ENCODE measurements at regions not wholly inside any gene's neighbourhood (a gene's known extent, or its start where the extent isn't known, plus 50 kb on each side); places are given as distances from the start of the nearest gene placed in this dataset.

DNA sequence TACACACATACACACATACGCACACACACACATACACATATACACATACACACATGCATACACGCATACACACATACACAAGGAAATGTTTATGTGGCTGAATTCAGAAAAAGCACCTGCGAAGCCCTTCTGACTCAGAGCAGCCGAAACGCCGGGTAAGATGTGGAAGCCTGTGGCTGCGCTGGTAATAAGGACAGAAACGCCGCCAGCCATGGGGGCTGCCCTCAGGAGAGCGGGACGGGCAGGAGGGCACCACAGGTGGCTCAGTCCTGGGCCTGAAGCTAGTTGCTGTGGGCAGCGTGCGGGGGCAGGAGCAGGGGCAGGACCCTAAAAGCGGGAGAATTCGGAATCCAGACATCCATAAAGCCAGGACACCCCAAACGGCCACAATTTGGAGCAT, 378.3 kb downstream of the BRD1 start:
- H3K27me3 ChIP-seq (ENCODE audit: low read length), result peaks cover 50% of the 10 kb centered on the region
- TF ChIP-seq EZH2phosphoT487 (IDR thresholded peaks at IDR 0.05; ENCODE audit: borderline replicate concordance, low read length), result no peak
- TF ChIP-seq, protein P1, sequence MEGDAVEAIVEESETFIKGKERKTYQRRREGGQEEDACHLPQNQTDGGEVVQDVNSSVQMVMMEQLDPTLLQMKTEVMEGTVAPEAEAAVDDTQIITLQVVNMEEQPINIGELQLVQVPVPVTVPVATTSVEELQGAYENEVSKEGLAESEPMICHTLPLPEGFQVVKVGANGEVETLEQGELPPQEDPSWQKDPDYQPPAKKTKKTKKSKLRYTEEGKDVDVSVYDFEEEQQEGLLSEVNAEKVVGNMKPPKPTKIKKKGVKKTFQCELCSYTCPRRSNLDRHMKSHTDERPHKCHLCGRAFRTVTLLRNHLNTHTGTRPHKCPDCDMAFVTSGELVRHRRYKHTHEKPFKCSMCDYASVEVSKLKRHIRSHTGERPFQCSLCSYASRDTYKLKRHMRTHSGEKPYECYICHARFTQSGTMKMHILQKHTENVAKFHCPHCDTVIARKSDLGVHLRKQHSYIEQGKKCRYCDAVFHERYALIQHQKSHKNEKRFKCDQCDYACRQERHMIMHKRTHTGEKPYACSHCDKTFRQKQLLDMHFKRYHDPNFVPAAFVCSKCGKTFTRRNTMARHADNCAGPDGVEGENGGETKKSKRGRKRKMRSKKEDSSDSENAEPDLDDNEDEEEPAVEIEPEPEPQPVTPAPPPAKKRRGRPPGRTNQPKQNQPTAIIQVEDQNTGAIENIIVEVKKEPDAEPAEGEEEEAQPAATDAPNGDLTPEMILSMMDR (conservative IDR thresholded peaks at IDR 0.05; ENCODE audit: low read depth, low read length), result no peak
- H3K4me1 ChIP-seq (ENCODE audit: insufficient read depth, low read length), result no peaks in the 10 kb centered on the region
- DNase-seq (no peak), ATAC-seq (no peak)
- no TSS peak for BruUV-seq (replicated peaks)
- no peak overlapping the region for H3K27ac ChIP-seq (ENCODE audit: low read length)
- no peak overlapping the region for H3K4me3 ChIP-seq (ENCODE audit: low read length)
- POLR2A ChIA-PET (ENCODE audit: unreplicated experiment), result no interaction called here
- H3F3A ChIP-seq (ENCODE audit: low read length, unreplicated experiment), result no peaks in the 10 kb centered on the region
- H3K9me3 ChIP-seq (ENCODE audit: low read length), result no peaks in the 10 kb centered on the region
- H3K9me2 ChIP-seq (replicated peaks; ENCODE audit: low read length), result no peaks in the 10 kb centered on the region
- CTCF ChIA-PET, result no interaction called here
- intact Hi-C loops (cut with micrococcal nuclease), result no loop called here
- no peaks in the 10 kb centered on the region for H3K79me2 ChIP-seq (ENCODE audit: low read length)
- no peak overlapping the region for H2AFZ ChIP-seq (ENCODE audit: low read length)
- no peaks in the 10 kb centered on the region for H3K36me3 ChIP-seq (ENCODE audit: low read depth, low read length)
- no peak overlapping the region for H3K4me2 ChIP-seq (ENCODE audit: low read length)
- no peaks in the 10 kb centered on the region for H4K20me1 ChIP-seq (ENCODE audit: low read length)
- no peak overlapping the region for H3K9ac ChIP-seq (ENCODE audit: low read length)

DNA sequence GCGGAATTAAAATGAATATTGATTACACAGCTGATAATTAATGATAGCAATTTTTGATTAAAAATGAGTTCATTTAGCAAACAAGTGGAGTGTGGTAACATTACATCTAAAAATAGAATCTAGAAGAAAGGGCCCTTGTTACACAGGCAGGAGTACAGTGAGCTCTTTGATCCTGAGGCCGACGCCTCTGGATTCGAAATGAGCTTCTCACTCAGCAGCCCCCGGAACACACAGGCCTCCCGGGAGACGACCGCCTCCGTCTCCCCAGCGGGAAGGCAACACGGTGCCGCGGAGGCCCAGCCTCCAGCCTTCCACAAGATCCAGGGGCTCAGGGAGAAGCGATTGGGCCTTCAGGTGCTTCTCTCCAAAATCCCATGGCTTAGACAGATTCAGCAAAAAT, 379.1 kb downstream of the BRD1 start:
- Histone ChIP-seq H3K9me2 (replicated peaks; ENCODE audit: low read length) (no peaks in the 10 kb centered on the region), H3K36me3 (ENCODE audit: low read depth, low read length) (no peaks in the 10 kb centered on the region), H3K4me2 (ENCODE audit: low read length) (no peak overlapping the region), H3K27ac (ENCODE audit: low read length) (no peak overlapping the region), H3F3A (ENCODE audit: low read length, unreplicated experiment) (no peaks in the 10 kb centered on the region), H3K27me3 (ENCODE audit: low read length) (peaks cover 50% of the 10 kb centered on the region), H4K20me1 (ENCODE audit: low read length) (no peaks in the 10 kb centered on the region), H2AFZ (ENCODE audit: low read length) (no peak overlapping the region), H3K4me3 (ENCODE audit: low read length) (no peak overlapping the region), H3K79me2 (ENCODE audit: low read length) (no peaks in the 10 kb centered on the region), H3K9ac (ENCODE audit: low read length) (no peak overlapping the region), H3K9me3 (ENCODE audit: low read length) (no peaks in the 10 kb centered on the region), H3K4me1 (ENCODE audit: insufficient read depth, low read length) (no peaks in the 10 kb centered on the region)
- DNase-seq (no peak), ATAC-seq (no peak)
- TF ChIP-seq EZH2phosphoT487 (IDR thresholded peaks at IDR 0.05; ENCODE audit: borderline replicate concordance, low read length) (no peak), EZH2 (IDR thresholded peaks at IDR 0.05; ENCODE audit: low read length, unreplicated experiment) (no peak)
- TF ChIP-seq, protein P1 (conservative IDR thresholded peaks at IDR 0.05; ENCODE audit: low read depth, low read length), result no peak
- POLR2A ChIA-PET (ENCODE audit: unreplicated experiment), result no interaction called here
- no TSS peak for BruUV-seq (replicated peaks)
- CTCF ChIA-PET, result no interaction called here
- intact Hi-C loops (cut with micrococcal nuclease), result no loop called here

DNA sequence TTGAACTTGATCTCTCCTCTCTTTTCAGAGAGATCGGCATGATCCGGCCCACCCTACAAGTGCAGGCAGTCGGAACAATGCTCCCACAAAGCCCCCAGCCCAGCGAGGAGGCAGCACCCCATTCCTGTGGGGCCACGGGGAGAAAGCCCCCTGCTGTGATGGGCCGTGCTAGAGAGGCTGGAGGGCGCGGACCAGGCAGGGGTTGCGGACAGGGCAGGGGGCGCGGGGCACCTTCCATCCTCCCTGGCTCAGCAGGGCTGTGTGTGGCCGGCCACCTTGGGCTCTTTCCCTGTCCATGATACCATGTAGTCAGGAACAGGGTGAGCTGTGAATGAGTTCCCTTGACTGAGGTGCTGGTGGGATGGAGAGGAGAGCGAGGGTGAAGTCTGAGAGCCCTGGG, 379.8 kb downstream of the BRD1 start:
- H3K9me2 ChIP-seq (replicated peaks; ENCODE audit: low read length), result no peaks in the 10 kb centered on the region
- DNase-seq, result no peak
- CTCF ChIA-PET, result no interaction called here

More for the DNA sequence above, 379.8 kb downstream of the BRD1 start:
- Histone ChIP-seq H3F3A (ENCODE audit: low read length, unreplicated experiment) (no peaks in the 10 kb centered on the region), H2AFZ (ENCODE audit: low read length) (no peak overlapping the region), H4K20me1 (ENCODE audit: low read length) (no peaks in the 10 kb centered on the region), H3K9me3 (ENCODE audit: low read length) (no peaks in the 10 kb centered on the region), H3K9ac (ENCODE audit: low read length) (no peak overlapping the region), H3K4me3 (ENCODE audit: low read length) (no peak overlapping the region), H3K4me1 (ENCODE audit: insufficient read depth, low read length) (no peaks in the 10 kb centered on the region), H3K79me2 (ENCODE audit: low read length) (no peaks in the 10 kb centered on the region), H3K27ac (ENCODE audit: low read length) (no peak overlapping the region), H3K36me3 (ENCODE audit: low read depth, low read length) (no peaks in the 10 kb centered on the region), H3K27me3 (ENCODE audit: low read length) (peaks cover 52% of the 10 kb centered on the region), H3K4me2 (ENCODE audit: low read length) (no peak overlapping the region)
- POLR2A ChIA-PET (ENCODE audit: unreplicated experiment), result no interaction called here
- no peak for ATAC-seq
- no peak for TF ChIP-seq EZH2 (IDR thresholded peaks at IDR 0.05; ENCODE audit: low read length, unreplicated experiment)
- TF ChIP-seq EZH2phosphoT487 (IDR thresholded peaks at IDR 0.05; ENCODE audit: borderline replicate concordance, low read length), result no peak
- TF ChIP-seq, protein P1 (conservative IDR thresholded peaks at IDR 0.05; ENCODE audit: low read depth, low read length), result no peak
- intact Hi-C loops (cut with micrococcal nuclease), result no loop called here
- no TSS peak for BruUV-seq (replicated peaks)

All from PC-3 (cell line).